NCI-H748 (cell line): ENCODE measurements at regions not wholly inside any gene's neighbourhood (a gene's known extent, or its start where the extent isn't known, plus 50 kb on each side); places are given as distances from the start of the nearest gene placed in this dataset.
"Not testable (repeated sequence)": the region's sequence is repeated elsewhere in the genome, so short reads cannot be mapped to it uniquely, and the experiment has no call there.

Source experiments
- DNase-seq: peaks from one replicate; lab custom pipeline; 2025; ENCODE audit not compliant: unreplicated experiment; lab: John Stamatoyannopoulos, UW

GRCh38 chr4:105023668-105024055 lies 123.0 kb upstream of the TET2 start:
- no peak for DNase-seq

DNA sequence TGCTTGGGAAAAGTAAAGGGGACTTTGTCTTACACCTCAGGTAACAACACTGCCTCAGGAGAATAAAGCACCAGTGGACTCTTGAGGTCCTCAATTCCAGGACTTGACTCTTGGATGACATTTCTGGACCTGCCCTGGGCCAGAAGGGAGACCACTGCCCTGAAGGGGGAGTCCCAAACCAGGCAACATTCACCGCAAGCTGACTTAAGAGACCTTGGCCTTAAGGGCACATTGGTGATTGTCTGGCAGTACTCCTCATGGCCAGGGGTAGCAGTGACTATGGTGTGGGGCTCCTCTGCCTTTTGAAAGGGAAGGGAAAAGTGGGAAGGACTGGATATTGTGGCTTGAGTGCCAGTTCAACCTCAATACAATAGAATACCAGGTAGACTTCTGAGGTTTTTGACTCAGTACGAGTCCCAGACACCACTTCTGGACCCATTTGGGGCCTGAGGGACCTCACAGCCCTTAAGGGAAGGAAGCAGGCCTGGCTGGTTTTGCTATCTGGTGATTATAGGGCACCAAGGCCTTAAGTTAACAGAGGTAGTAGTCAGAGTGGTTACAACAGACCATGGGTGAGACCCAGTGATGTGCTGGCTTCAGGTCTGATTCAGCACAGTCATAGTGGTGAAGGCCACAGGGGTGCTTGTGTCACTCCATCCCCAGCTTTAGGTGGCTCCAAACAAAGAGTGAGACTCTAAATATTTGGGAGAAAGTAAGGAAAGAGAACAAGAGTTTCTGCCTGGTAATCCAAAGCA lies 121.2 kb upstream of the TET2 start:
- DNase-seq = no peak

- no peak for DNase-seq
Measured at GRCh38 chr4:105036991-105037390, 109.7 kb upstream of the TET2 start.

GRCh38 chr4:105042451-105042850 lies 104.2 kb upstream of the TET2 start:
- no peak for DNase-seq

GRCh38 chr4:105050896-105051295 lies 95.8 kb upstream of the TET2 start:
- DNase-seq = no peak

DNA sequence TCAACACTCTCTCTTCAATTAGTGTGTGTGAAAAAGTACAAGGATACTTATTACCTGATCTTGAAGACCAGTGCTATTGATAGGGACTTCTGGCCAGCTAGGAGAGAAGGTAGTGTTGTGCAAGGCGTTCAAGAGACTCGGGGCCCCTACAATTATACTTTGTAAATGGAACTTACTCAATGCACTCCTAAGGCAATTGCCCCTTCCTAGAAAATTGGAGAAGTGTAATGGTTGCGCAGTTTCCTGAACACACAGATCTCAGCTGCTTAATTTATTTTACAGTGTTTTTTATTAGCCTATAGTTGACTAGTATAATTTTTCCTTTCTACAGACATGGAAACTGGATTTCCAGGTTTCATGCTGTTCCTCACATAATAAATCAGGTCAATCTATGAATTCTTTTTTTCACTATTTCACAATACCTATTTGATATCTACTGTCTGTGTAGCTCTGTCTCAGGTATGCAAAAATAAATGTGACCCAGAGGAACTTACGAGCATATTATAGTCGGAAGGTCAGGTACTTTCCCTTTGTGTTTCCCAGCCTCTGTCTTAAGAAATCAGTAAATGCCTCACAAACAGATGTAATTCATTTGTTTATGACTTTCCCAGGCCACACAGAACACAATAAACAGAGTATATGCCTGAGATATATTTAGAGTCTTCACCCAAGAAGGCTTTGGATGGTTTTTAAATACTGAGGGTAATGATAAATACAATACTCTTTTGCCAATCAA lies 89.1 kb upstream of the TET2 start:
- DNase-seq = no peak

GRCh38 chr4:105058177-105058812 lies 88.4 kb upstream of the TET2 start:
- DNase-seq = no peak

DNA sequence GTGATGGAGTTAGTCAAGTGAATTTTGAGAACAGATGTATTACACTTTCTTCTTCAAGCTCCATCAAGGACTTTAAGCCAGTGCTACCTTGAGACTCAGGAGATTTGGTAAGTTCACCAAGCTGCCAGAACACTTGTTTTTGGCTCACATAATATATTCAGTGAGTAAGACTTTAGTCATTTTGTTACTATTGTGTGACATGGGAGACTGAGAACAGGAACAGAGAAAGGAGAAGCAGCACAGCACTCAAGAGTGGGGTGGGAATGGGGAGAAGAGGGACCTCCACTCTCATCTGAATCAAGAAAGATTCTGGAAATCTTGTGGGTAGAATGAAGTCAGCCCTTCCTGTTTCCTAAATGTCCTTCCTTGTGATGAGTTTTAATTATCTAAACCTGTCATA lies 87.3 kb upstream of the TET2 start:
- DNase-seq = no peak

- no peak for DNase-seq
Measured at GRCh38 chr4:105060628-105061027, 86.0 kb upstream of the TET2 start.

DNA sequence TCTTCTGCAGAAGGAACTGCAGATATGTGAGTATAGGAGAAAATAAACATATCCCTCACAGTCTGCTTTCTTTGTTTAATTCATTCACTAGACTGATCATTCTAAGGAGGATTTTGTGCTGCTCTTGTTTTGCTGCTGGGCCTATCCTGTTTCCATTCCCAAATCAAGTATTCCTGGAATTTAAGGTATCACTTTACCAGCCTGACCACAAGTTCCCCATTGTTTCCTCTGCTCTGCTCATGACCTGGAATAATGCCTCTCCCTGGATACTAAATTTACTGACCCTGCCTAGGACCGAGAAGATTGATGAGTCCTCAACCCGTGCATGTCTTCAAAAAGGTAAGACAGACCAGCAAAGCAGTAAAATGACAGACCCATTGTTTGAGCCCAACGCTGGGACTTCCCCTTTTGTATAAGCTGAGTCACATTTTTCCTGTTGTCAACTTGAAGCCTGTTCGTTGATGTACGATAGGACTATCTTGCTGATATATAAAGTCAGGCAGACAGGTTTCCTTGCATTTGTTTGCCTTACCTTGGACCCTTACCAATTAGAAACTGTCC lies 85.5 kb upstream of the TET2 start:
- DNase-seq = peak; percentile 52

DNA sequence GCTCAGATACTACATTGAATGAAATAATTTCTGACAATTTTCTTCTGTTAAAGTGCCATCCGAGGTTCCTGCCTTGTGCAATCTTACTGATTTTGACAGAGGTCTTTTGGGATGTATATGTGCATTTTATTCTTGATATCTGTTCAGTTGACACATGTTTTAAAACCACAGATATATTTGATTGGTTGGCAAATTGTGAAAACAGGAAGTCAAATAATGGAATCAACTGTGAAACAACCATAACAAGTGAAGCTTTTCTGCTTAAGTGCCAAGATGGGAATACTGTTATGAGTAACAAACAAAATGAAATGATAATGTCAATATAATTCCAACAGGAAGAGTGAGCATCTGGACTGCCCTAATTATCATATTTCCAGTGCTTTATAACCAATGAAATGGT lies 84.9 kb upstream of the TET2 start:
- peak; percentile 29 for DNase-seq

GRCh38 chr4:105066401-105066800 lies 80.3 kb upstream of the TET2 start:
- DNase-seq = no peak

GRCh38 chr4:105067431-105067830 lies 79.2 kb upstream of the TET2 start:
- no peak for DNase-seq

- peak; percentile 61 for DNase-seq
Measured at GRCh38 chr4:105067946-105068345, 78.7 kb upstream of the TET2 start.

DNA sequence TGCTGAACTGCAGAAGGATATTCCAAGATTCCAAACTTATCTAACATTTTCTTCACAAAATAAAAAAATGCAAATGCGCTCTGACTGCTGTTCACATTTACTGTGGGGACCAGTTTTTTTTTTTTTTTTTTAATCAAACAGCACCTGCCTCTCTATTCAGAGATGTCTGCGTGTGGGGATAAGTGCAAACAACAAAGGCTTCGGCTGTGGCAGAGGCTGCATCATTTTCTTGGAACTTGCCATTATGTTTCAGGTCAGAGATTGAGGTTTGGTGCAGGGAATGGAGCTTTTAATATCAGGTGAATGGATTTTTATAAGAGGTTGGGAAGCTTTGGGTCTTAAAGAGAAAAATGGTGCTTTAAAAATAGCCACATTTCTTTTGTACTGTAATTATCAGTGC lies 78.2 kb upstream of the TET2 start:
- DNase-seq = peak; percentile 85

DNA sequence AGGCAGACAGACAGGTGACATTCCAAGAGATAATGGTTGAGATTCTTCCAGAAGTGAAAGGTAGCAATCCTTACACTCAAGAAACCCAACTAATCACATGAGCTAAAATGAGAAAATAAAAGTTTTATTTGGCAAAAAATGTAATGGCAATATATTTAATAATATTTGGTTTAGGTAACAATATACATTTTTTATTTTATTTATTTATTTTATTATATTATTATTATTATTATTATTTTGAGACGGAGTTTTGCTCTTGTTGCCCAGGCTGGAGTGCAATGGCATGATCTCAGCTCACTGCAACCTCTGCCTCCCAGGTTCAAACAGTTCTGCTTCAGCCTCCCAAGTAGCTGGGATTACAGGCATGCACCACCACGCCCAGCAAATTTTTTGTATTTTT lies 74.6 kb upstream of the TET2 start:
- not testable (repeated sequence) for DNase-seq

- DNase-seq = peak; percentile 35
Measured at GRCh38 chr4:105074097-105074496, 72.6 kb upstream of the TET2 start.

- no peak for DNase-seq
Measured at GRCh38 chr4:105075045-105075444, 71.6 kb upstream of the TET2 start.

DNA sequence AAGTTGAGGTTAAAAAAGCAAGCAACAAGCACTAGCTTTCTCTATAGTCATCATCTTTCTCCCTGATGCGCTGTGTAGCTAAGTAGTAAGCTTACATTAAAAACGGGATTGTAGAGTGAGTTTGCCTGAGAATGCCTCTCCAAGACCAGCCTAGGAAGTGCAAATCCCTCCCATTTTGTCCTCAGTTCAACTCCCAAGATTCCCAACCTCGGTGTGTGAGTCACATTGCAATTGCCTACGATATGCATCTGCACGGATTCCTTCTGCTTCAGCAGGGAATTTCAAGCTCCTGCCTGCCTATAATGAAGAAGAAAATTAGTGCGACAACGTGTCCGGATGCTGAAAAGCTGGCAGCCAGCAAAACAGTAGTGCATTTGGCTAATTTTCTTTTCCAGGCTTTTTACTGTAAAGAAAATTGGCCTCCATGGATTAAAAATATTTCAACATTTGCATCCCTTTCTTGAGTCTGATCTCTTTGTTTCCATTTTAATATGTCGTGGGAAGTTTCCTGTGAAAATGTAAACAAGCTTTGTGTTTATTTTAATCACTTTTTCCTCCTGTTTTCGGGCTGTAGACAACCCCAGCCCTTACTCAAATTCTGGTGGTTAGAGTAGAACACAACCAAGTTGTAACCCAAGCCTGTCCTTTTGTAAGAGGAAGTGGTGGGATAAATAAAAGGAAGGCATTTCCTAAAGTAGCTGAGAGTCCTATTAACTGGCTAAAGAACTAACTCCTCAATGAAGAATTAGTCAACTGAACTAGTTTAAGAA lies 58.4 kb upstream of the TET2 start:
- DNase-seq = no peak

- no peak for DNase-seq
Measured at GRCh38 chr4:105092356-105092755, 54.3 kb upstream of the TET2 start.

DNA sequence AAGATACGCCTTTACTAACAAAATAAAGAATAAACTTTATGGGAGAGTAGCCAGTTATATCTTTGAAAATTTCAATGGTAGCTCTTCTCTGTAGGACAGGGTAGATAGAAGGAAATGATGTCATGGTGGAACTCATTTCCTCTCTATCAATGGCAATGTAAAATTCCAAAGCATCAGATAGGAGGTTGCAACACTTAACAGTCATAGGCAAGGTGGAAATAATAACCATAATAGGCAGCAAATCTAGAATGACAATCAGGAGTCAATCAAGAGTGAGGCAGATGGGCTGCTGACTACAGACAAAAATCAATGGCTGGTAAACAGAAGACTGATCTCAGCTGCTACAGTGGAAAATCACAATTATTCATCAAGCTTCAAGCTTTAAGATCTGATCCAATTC lies 53.9 kb upstream of the TET2 start:
- DNase-seq = no peak
